Epidermal melanocyte (primary cell): ENCODE measurements at regions not wholly inside any gene's neighbourhood (a gene's known extent, or its start where the extent isn't known, plus 50 kb on each side); places are given as distances from the start of the nearest gene placed in this dataset.
"Not testable (repeated sequence)": the region's sequence is repeated elsewhere in the genome, so short reads cannot be mapped to it uniquely, and the experiment has no call there.

Experiments
- DNase-seq: peaks from one replicate; pipeline ENCODE4 v3.0.0; 2011; ENCODE audit warnings: low spot score; ENCODE audit not compliant: insufficient read length

DNA sequence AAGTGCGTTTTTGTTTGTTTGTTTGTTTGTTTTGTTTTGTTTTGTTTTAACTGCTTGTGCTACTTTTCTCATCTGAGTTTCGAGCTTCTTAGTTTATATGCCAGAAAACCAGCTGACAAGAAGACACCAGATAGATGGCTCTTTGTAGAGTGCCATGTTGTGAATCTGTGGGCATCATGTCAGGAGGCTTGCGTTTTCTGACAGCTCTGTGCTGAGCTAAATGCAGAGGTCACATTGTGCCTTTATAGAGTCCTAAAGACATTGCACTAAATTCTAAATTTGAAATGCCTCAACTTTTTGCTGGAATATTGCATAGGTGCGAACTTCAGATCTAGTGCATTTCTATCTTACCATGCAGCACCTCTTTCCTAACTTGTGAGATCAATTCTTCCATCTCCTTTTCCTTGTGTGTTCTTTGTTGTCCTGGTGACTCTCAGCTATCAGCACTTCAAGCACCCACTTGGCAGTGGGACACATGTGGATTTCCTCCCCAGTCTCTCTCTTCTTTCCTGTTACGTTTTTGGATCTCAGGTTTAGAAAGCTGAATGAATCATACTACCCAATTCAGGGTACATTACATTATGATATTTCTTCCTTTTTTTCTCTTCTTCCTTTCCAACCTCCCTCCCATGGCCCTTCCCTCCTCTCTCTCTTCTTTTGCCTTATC is 379.0 kb upstream of the RPS23 start:
- DNase-seq = no peak

DNA sequence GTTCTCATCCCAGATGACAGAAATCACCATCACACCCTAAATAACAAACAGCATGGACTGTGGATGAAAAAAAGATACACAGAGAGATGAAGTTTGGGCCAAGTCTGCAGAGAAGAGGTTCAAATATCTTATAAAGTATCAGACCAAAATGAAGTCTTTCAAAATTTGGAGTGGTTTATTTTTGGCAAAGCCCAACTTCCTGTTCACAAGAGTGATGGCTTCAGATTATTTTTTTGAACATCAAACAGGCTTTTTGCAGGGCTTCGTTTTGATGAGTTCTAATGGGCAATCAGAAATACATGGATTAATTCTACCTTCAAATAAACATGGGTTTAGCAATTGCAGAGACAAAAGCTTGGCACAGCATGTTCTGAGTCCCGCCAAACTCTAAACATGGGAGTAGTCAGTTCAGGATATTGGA is 378.2 kb upstream of the RPS23 start:
- DNase-seq = no peak

DNA sequence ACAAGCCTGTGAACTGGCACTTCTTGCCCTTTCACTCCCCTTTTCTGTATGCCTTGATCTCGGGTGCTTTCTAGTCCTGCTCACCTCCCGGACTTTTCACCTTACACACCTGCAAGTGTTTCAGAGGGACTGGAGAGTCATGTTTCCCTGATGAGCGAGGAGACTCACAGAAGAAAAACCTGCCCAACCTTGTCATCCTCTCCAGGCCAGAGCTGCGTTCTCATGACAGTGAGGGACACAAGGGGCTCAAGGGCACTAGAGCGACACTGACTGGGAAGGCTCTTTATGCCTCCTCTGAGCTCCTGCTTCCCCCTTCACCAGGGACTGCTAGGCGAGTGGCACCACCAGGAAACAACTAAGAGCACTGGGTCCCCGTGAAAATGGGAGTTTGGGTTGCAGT is 376.9 kb upstream of the RPS23 start:
- DNase-seq = no peak

DNA sequence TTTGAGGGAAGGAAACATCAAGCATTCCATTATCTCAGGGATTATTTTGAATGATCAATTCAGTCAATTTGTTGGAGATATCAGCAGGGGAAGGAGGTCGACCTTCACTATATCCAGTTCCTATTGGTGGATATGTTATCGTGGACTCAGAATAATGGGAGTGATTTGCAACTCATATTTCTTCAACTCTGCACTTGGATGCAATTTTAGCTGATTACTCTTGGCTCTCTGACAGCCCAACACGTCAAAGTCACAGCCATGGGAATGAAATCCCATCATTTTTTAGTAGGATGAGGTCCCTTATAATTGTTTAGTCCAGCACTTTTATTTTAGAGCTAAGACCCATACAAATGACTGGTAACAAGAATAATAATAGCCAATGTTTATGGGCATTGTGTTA is 371.8 kb upstream of the RPS23 start:
- no peak for DNase-seq

DNA sequence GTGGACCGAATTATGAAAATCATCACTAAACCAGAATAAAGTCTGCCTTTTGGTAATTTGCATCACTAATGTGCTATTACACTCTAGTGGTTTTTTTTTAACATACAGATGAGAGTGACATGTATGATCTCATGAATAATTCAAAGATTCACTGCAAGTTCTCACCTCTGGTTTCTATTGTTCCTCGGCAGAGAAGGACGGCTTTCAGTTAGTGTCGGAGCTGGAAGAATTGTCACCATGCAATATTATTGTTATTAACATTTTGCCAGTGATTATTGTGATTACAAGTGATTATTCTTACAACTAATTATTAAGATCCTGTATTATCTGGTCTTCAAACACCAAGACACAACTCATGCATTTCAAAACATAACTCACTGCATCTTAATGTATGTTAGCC is 366.6 kb upstream of the RPS23 start:
- DNase-seq = no peak

DNA sequence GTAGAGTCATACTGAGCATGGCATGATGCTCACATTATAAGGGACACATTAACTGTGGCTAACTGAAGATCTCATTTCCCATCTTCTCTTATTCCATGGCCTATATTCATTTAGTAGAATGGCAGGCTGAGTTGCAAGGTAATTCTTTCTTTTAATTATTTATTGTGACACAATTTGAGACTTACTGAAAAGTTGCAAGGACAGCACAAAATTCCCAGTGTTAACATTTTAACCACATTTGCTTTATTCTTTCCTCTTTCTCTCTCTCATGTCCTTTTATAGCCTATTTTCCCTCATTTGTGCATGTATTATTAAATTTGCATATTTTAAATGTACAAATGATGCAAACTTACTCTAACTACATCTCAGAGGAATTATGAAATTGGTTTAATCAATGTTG is 366.1 kb upstream of the RPS23 start:
- no peak for DNase-seq

DNA sequence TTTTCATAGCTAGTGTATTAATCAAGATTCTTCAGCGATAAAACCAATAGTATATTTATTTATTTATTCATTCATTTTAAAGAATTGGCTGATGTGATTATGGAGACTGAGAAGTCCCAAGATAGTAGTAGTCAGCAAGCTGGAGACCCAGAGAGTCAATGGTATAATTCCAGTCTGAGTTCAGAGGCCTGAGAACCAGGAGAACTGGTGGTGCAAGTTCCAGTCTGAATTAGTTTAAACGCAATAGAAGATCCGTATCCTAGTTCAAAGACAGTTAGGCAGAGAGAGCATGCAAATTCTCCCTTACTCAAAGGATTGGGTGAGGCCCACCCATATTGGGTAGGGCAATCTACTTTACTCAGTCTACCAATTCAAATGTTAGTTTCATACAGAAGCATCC is 364.2 kb upstream of the RPS23 start:
- no peak for DNase-seq

DNA sequence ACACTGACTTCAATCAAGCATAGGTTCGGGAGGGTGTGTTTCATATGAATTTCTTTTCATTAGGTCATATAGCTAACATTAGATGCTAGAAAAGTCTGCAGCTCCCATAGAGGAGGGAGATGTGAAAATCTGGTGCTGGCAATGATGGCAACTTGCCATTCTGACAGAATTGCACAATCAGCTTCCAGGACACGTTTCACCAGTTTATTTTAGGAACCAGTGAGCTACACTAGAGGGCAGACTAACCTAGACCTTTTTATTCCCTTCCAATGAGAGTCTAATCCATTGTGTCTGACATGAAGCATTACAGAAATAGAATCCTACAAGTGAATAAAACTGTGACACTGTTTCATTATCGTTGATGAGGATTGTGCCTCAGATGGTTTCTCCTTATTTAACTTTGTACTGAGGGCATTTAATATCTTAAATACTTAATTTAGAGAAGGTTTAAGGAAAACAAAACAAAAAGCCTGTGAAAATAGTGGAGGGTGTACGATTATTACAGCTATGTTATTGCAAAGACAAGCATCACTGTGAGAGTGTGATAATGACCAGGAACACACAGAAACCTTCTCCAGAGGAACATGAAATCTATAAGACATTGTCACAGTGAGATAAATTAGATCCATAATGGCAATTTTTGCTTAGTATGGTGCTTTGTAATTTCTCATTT is 363.3 kb upstream of the RPS23 start:
- DNase-seq = peak; percentile 90

DNA sequence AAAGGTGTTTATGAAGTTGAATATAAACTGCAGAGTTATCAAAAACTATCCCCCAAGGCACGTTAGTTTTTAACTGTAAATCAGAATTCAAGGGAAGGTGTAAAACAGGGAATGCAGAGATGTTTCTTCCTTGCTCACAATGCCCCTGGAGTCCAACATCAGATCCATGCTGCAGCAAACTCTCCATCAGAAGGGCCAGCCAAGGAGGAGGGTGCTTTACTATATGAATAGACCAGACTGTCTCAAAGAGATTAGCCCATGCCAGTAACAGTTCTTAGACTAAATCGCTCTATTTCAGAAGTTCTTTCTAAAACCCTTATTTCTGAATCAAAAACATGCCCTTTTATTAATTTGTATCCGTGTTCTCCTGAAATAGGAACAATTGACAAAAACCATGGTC is 362.8 kb upstream of the RPS23 start:
- DNase-seq = no peak

DNA sequence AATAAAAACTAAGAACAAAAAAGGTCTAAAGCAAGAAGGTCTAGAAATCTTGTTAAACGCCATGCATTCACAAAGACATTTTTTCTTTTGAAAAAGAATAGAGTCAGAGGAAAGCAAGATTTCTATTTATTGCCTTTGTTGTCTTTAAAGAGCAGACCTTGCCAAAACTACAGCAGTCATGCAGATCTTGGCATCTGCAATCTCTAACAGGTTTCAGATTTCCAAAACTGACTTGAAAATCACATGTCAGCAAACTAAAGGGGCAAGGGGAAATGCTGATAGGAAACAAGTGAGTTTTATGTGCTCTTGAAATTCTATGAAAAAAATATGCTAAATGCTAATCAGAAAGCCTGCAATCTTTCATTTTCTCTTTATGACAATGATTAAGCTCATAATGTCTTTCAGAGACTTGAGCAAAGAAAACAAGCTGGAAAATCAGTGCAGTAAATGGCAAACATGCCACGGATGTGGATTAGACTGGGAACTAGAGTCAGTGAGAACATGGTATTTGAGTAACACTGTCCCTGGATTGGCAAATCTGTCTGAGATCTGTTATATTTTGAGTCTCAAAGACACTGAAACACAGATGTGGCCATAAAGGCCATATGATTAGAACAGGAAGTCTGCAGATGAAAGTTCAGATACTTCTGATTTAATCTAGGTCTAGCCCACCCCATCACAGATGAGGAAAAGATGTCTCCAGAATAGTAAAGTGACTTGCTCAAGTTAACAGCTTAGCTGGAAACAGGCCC is 361.4 kb upstream of the RPS23 start:
- no peak for DNase-seq

DNA sequence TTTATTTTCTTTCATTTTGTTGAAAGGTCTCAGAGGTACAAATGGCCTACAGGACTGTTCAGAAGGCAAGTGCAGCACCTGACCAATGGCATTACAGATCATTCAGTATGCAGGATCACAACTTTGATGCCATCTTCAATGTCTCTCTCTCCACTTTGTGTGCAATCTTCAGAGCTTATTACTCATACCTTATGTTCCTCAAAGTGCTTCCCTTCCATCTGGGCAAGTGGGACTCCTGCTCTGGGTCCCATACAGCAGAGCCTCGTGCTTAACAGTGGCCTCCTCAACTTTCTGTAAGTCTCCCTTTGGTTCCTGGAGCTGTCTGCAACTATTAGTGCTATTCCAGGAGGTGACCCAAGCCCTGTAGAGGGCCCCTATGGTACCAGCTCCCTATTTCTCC is 358.4 kb upstream of the RPS23 start:
- no peak for DNase-seq

DNA sequence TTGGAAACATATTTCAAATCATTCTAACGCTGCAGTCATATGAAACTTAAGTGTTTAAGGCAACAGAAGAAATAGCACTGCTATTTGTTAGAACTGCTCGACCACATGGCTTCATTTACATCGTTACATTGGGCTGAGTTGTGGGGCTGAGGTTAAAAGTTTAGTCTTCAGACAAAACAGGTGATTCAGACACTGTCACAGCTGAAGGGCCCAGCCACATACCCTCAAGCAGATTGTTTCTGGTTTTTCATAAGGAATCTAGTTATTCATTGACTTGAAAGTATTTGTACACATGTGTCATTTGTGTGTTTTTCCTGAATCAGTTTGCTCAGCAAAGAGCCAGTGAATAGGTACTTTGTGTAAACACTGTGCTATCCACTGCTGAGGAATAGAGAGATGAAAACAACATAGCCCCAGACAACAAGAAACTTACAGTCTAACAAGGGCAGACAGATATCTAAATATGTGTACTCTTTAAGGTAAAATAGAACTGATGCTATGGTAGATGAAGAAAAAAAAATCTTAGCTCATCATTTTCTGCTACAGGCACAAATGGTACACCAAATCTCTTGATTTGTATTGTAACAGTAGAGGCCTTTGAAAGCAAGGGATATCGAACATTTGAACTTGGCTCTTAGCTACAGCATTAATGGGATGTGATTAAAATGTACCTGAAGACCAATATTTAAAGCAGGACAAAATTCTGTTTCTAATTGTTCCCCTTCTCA is 357.6 kb upstream of the RPS23 start:
- no peak for DNase-seq

DNA sequence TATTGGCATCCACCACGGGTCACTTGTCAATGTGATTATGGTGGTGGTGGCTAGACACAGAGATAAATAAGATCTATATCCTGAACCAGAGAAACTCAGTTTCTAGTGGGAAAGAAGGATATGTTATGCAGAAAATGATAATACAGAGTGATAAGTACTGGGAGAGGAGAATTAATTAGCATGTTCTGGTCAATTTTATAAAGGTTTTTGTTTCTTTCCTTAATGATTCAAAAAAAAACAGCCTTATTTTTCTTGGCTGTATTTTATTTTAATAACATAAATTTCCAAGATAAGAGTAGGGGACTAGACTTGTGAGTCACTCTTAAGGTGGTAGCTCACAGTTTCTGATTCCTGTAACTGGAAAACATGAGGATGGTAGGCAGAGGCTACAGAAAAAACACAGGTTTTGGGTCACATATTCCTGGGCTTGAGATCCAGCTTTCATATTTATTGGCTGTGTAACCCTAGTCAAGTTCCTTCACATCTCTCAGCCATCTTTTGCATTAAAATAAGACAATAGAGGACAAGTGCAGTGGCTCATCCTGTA is 350.3 kb upstream of the RPS23 start:
- DNase-seq = no peak

DNA sequence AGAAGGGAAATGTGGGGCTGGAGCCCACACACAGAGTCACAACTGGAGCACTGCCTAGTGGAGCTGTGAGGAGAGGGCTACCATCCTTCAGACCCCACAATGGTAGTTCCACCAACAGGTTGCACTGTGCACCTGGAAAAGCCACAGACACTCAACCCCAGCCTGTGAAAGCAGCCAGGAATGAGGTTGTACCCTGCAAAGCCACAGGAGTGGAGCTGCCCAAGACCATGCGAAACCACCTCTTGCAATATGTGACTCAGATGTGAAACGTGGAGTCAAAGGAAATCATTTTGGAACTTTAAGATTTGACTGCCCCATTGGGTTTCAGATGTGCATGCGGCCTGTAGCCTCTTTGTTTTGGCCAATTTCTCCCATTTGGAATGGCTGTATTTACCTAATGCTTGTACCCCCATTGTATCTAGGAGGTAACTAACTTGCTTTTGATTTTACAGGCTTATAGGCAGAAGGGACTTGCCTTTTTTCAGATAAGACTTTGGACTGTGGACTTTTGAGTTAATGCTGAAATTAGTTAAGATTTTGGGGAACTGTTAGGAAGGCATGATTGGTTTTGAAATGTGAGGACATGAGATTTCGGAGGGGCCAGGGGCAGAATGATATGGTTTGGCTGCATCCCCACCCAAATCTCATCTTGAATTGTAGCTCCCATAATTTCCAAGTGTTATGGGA is 348.9 kb upstream of the RPS23 start:
- not testable (repeated sequence) for DNase-seq

DNA sequence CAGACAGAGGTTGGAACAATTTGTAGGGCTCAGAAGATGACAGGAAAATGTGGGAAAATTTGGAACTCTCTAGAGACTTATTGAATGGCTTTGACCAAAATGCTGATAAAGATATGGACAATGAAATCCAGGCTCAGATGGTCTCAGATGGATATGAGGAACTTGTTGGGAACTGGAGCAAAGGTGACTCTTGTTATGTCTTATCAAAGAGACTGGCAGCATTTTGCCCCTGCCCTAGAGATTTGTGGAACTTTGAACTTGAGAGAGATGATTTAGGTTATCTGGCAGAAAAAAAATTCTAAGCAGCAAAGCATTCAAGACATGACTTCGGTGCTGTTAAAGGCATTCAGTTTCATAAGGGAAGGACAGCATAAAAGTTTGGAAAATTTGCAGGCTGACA is 347.9 kb upstream of the RPS23 start:
- DNase-seq = not testable (repeated sequence)

DNA sequence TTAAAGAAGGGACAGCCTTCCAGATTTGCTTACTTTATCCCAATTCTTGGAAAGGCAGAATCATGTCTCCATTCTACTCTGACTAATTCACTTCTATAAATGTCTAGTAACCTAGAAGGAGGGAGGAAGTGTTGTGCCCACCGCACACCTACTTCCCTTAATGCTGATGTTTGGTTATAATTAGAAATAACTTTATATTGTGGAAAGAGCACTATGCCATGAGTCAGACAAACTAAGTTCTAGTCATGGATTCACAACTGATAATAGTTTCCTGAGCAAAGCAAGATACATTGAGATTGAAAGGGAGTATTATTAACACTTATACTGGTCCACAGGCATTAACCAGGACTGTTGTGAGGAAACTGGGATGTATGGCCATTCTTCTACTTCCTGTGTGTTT is 345.9 kb upstream of the RPS23 start:
- no peak for DNase-seq

DNA sequence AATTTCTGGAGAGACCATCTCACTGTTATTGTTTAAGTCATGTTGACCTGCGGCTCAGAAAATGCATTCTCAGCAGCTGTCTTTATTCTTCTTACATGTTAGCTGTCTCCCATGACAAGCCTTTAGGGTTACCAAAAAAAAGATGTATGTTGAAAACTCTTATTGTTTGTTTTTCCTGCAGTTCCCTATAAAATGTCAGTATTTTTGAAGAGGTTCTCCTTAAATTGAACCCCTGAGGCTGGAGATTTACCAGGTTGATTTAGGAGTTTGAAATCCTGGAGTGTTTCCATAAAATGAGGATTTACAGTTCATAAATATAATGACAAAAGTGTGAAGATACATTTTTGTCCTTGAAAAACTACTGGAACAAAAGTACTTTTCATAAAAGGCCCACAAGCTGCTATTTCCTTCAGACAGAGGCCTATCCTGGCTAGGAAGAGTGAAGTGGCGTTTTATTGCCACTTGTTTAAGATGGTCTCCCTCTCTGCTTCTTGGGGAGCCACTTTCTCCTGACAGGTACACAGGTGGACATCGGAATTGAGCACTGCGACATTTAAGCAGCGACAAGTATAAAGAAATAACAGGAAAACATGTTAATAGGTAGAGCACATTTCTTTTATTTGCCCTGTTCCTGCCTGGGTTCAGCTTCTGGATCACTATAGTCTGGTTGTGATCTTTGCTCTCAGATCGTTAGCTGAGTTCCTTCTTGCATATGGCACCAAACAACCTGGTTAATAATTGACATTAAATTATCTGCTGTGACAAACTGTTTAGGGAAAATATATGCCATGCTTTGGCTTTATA is 344.8 kb upstream of the RPS23 start:
- no peak for DNase-seq

DNA sequence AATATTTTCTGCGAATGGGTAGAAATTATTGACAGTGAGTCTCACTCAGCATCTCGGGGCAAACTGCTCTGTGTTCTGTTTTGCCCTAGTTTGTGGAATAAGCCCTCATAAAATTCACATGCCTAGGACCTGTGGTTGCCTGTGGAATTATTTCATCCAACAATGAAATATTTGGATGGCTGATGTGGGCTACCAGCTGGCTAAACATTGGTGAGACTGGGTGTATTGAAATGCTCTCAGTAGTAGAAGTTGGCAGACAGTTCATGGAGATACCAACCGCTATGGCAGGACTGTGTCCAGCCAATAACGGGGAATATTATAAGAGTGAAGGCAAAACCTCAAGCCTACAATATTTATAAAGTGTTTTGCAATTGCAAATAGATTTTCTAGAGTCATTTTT is 344.1 kb upstream of the RPS23 start:
- no peak for DNase-seq

DNA sequence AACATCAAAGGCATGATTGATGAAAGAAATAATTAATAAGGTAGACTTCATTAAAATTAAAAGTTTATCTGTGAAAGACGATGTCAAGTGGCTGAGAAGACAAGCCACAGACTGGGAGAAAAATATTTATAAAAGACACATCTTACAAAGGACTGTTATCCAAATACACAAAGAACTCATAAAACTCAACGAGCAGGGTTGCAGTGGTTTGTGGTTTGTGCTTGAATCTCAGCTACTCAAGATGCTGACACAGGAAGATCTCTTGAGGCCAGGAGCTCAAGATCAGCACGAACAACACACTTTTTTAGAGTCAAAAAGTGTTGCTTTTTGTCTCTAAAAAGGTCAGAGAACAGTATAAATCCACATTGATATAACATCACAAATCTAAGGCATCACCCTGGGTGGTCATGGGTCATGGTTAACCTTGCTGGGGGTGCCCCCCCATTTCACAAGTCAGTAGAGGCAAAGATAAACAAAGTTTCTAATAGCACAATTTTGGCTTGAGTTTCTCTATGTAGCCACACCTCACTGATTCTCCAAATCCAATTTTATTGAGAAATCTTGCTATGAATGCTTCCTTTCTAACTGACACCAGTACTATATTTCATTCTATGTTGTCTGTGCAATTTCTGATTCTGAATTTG is 342.9 kb upstream of the RPS23 start:
- DNase-seq = no peak

DNA sequence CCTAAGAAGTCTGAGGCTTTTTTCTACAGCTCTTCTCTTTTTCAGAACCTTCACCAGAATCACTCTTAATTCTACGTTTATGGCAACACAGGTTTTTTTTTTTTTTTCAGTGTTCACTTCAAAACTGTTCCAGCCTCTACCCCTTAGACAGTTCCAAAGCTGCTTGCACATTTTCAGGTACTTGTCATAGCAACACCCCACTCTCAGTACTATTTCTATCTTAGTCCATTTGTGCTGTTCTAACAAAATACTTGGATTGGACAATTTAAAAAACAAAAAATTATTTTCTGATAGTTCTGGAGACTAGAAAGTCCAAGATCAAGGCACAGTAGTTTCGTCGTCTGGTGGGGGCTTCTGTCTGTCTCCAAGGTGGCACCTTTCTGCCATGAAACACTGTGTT is 340.9 kb upstream of the RPS23 start:
- DNase-seq = no peak
